KMS-11 (cell line): ENCODE measurements at regions not wholly inside any gene's neighbourhood (a gene's known extent, or its start where the extent isn't known, plus 50 kb on each side); places are given as distances from the start of the nearest gene placed in this dataset.
"Not testable (repeated sequence)": the region's sequence is repeated elsewhere in the genome, so short reads cannot be mapped to it uniquely, and the experiment has no call there.

Experiments used
- H2AFZ ChIP-seq: fragments of 200-600 bp; sonication (generic); 2 replicates; pipeline ENCODE4 v1.6.1; 2016; ENCODE audit warnings: antibody characterized with exemption, mixed run types, low read depth
- H3K27ac ChIP-seq: fragments of 200-600 bp; sonication (generic); 2 replicates; pipeline ENCODE4 v1.6.1; 2016; ENCODE audit warnings: mild to moderate bottlenecking, mixed run types
- H3K27me3 ChIP-seq: fragments of 200-600 bp; sonication (generic); 2 replicates; pipeline ENCODE4 v1.6.1; 2017; ENCODE audit warnings: mild to moderate bottlenecking, low read depth, mixed run types, moderate library complexity; ENCODE audit not compliant: insufficient read depth
- H3K36me3 ChIP-seq: fragments of 200-600 bp; sonication (generic); 2 replicates; pipeline ENCODE4 v1.6.1; 2017; ENCODE audit warnings: mild to moderate bottlenecking, mixed run types; ENCODE audit not compliant: insufficient read depth
- H3K4me1 ChIP-seq: fragments of 200-600 bp; sonication (generic); 2 replicates; pipeline ENCODE4 v1.6.1; 2016; ENCODE audit warnings: mild to moderate bottlenecking, low read depth, mixed run types; ENCODE audit not compliant: poor library complexity, severe bottlenecking
- H3K4me2 ChIP-seq: fragments of 200-600 bp; sonication (generic); 2 replicates; pipeline ENCODE4 v1.7.0; 2016; ENCODE audit warnings: mild to moderate bottlenecking, mixed run types
- H3K4me3 ChIP-seq: fragments of 200-600 bp; sonication (generic); IDR thresholded peaks from 2 replicates; pipeline ENCODE4 v1.6.1; 2017; ENCODE audit warnings: low read depth, low read length, mixed read lengths; ENCODE audit not compliant: insufficient read depth
- H3K79me2 ChIP-seq: fragments of 200-600 bp; sonication (generic); 2 replicates; pipeline ENCODE4 v1.6.1; 2016; ENCODE audit warnings: low read depth, mixed run types; ENCODE audit not compliant: insufficient read depth
- H3K9ac ChIP-seq: fragments of 200-600 bp; sonication (generic); 2 replicates; pipeline ENCODE4 v1.6.1; 2016; ENCODE audit warnings: mild to moderate bottlenecking, mixed run types
- H4K20me1 ChIP-seq: fragments of 200-600 bp; sonication (generic); 2 replicates; pipeline ENCODE4 v1.6.1; 2016; ENCODE audit warnings: mild to moderate bottlenecking, mixed run types; ENCODE audit not compliant: insufficient read depth
- TF ChIP-seq, protein P1 (sequence below): fragments of 200-600 bp; sonication (generic); conservative IDR thresholded peaks from 2 replicates; pipeline ENCODE4 v1.6.1; 2017; ENCODE audit warnings: low read depth, mild to moderate bottlenecking, antibody characterized with exemption, low read length, moderate library complexity, mixed read lengths

DNA sequence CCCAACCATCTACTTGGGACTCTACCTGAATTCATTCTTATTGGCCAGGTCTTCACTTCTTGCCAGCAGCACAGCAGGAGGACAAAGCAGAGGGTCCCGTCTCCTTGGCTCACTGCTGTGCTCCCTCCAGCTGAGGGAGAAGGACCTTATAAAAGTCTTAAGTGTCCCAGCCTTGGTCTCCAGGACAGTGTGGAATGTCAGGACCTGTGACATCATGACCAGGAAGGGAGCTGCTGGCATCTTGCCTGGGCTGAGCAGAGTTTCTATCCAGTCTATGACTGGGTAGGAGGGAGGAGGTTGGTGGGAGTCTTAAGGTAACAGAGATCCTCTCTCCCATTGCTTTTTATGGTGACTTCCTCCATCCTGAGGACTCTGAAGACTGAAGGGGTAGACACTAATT is 56.6 kb upstream of the ANKRD10 start:
- H3K79me2 ChIP-seq = no peaks in the 10 kb centered on the region
- H3K36me3 ChIP-seq = no peaks in the 10 kb centered on the region
- H3K4me2 ChIP-seq = no peak overlapping the region
- no peak overlapping the region for H3K4me3 ChIP-seq
- TF ChIP-seq, protein P1, sequence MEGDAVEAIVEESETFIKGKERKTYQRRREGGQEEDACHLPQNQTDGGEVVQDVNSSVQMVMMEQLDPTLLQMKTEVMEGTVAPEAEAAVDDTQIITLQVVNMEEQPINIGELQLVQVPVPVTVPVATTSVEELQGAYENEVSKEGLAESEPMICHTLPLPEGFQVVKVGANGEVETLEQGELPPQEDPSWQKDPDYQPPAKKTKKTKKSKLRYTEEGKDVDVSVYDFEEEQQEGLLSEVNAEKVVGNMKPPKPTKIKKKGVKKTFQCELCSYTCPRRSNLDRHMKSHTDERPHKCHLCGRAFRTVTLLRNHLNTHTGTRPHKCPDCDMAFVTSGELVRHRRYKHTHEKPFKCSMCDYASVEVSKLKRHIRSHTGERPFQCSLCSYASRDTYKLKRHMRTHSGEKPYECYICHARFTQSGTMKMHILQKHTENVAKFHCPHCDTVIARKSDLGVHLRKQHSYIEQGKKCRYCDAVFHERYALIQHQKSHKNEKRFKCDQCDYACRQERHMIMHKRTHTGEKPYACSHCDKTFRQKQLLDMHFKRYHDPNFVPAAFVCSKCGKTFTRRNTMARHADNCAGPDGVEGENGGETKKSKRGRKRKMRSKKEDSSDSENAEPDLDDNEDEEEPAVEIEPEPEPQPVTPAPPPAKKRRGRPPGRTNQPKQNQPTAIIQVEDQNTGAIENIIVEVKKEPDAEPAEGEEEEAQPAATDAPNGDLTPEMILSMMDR = no peak
- H3K9ac ChIP-seq = no peak overlapping the region
- H3K27me3 ChIP-seq = no peaks in the 10 kb centered on the region
- no peak overlapping the region for H3K27ac ChIP-seq
- no peak overlapping the region for H2AFZ ChIP-seq
- H3K4me1 ChIP-seq = no peaks in the 10 kb centered on the region
- no peaks in the 10 kb centered on the region for H4K20me1 ChIP-seq

DNA sequence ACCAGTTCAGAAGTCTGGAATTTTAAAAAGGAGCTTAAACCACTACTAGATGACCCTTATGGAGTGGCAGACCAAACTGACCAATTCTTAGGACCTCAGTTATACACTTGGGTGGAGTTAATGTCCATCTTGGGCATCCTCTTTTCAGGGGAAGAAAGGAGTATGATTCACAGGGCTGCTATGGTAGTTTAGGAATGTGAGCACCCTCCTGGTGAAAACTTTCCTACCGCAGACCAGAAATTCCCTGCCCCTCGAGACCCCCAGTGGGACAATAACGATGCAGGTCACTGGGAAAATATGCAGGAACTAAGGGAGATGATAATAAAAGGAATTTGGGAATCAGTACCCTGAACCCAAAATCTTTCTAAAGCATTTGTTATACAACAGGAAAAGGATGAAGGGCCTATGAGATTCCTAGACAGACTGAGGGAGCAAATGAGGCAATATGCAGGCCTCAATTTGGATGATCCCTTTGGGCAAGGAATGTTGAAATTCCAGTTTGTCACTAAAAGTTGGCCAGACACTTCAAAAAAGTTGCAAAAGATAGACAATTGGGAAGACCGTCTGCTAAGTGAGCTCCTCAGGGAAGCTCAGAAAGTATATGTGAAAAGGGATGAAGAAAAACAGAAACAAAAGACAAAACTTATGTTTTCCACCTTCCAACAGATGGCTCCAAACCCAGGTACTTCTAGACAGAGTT is 52.4 kb upstream of the ANKRD10 start:
- not testable (repeated sequence) for H3K27me3 ChIP-seq, H3K27ac ChIP-seq, H3K79me2 ChIP-seq, H3K4me2 ChIP-seq, H3K4me1 ChIP-seq, H2AFZ ChIP-seq, H3K4me3 ChIP-seq, H3K9ac ChIP-seq, H4K20me1 ChIP-seq, H3K36me3 ChIP-seq

DNA sequence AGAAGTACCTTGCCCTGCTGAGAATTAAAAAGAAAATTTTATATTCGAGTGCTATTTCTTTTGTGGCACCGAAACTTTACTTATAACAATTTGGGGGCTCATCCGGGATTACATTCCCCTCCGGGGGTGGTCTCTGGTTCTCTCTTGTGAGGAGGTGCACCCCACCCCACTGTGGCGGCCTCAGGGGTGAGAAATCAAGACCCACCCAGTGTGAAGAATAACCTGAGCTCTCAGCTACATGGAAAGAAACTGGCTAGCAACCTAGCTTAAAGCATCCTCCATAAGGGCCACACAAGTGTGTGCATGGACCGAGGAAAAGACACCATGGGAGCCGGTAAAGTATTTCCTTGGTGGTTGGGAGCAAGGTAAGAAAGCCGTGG is 50.9 kb upstream of the ANKRD10 start:
- H3K27me3 ChIP-seq = no peaks in the 10 kb centered on the region
- no peak overlapping the region for H3K9ac ChIP-seq
- H3K79me2 ChIP-seq = no peaks in the 10 kb centered on the region
- H3K4me2 ChIP-seq = no peak overlapping the region
- H3K36me3 ChIP-seq = no peaks in the 10 kb centered on the region
- TF ChIP-seq, protein P1 = no peak
- H3K4me3 ChIP-seq = no peak overlapping the region
- no peak overlapping the region for H3K27ac ChIP-seq
- no peak overlapping the region for H2AFZ ChIP-seq
- H3K4me1 ChIP-seq = no peaks in the 10 kb centered on the region
- no peaks in the 10 kb centered on the region for H4K20me1 ChIP-seq

DNA sequence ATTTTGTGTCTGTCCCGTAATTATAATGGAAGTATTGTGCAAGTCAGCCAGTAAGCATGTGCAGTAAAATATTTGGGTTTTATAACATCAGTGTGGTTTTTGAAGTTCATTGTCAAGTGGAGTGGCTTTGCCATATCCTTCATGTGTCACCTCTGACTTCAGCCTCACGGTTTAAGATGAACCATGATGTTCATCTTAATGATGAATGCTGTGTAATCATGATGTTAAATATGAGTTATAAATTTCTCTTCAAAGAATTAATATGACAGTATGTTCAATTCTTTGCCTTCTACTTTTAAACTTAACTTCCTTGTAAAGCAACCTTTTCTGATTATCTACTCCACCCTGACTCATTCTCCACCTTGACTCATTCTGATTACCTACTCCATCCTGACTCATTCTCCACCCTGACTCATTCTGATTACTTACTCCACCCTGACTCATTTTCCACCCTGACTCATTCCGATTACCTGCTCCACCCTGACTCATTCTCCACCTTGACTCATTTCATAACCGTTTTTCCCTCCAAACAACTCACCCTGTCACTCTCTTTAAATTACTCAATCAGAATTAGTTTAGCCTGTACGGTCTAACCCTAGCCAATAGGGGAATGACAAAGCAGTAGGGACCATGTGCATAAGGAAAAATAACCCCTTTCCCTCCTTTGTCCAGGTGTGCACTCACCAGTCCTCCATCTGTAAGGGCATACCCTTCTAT is 50.3 kb upstream of the ANKRD10 start:
- Histone ChIP-seq H4K20me1 (no peaks in the 10 kb centered on the region), H3K79me2 (no peaks in the 10 kb centered on the region), H3K4me1 (no peaks in the 10 kb centered on the region), H3K27ac (no peak overlapping the region), H3K27me3 (no peaks in the 10 kb centered on the region), H3K4me3 (no peak overlapping the region), H3K9ac (no peak overlapping the region), H3K4me2 (no peak overlapping the region), H3K36me3 (no peaks in the 10 kb centered on the region), H2AFZ (no peak overlapping the region)
- TF ChIP-seq, protein P1 = no peak
